Neural crest cell (in vitro differentiated cells): ENCODE measurements at regions not wholly inside any gene's neighbourhood (a gene's known extent, or its start where the extent isn't known, plus 50 kb on each side); places are given as distances from the start of the nearest gene placed in this dataset.

Source experiments
- DNase-seq: peaks from one replicate; pipeline ENCODE4 v3.0.0; 2021; ENCODE audit warnings: low read depth, mixed read lengths, low spot score
- H3K27ac Mint-ChIP-seq: one replicate; pipeline ENCODE4 v1.8.0; 2021; ENCODE audit warnings: mild to moderate bottlenecking, mixed read lengths; ENCODE audit not compliant: unreplicated experiment
- H3K27me3 Mint-ChIP-seq: 2 replicates; pipeline ENCODE4 v1.8.0; 2021; ENCODE audit warnings: low read depth, mild to moderate bottlenecking, mixed read lengths
- H3K36me3 Mint-ChIP-seq: 2 replicates; pipeline ENCODE4 v1.8.0; 2021; ENCODE audit warnings: low read depth, mild to moderate bottlenecking, mixed read lengths
- H3K4me1 Mint-ChIP-seq: 2 replicates; pipeline ENCODE4 v1.8.0; 2021; ENCODE audit warnings: mixed read lengths
- H3K4me3 Mint-ChIP-seq: one replicate; pipeline ENCODE4 v1.8.0; 2021; ENCODE audit warnings: mild to moderate bottlenecking, mixed read lengths
- H3K9me3 Mint-ChIP-seq: 2 replicates; pipeline ENCODE4 v1.8.0; 2021; ENCODE audit warnings: mixed read lengths
- TF ChIP-seq, protein P1 (sequence below): fragments of 200-600 bp; sonication (generic); conservative IDR thresholded peaks from 2 replicates; pipeline ENCODE4 v1.5.0; 2021; ENCODE audit warnings: antibody characterized with exemption, mild to moderate bottlenecking

DNA sequence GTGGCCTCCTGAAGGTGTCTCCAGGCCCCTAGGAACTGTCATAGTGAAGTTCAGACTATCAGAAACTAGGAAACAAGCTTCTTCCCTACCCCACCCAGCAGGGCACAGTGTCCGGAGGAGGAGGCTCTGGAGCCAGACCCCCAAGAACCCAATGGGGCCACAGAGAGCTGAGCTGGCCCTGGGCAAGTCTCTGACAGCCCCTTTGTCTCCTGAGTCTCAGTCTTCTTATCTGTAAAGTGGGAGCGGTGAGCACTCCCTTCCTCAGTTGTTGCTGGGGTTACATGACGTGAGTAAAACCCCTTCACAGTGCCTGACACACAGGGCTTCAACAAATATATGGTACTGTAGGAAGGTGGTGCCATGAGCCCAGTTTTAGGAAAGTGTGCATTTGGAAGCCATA is 675.8 kb downstream of the MATN1 start:
- H3K27me3 Mint-ChIP-seq: peaks cover 5% of the 10 kb centered on the region
- DNase-seq: no peak
- TF ChIP-seq, protein P1, sequence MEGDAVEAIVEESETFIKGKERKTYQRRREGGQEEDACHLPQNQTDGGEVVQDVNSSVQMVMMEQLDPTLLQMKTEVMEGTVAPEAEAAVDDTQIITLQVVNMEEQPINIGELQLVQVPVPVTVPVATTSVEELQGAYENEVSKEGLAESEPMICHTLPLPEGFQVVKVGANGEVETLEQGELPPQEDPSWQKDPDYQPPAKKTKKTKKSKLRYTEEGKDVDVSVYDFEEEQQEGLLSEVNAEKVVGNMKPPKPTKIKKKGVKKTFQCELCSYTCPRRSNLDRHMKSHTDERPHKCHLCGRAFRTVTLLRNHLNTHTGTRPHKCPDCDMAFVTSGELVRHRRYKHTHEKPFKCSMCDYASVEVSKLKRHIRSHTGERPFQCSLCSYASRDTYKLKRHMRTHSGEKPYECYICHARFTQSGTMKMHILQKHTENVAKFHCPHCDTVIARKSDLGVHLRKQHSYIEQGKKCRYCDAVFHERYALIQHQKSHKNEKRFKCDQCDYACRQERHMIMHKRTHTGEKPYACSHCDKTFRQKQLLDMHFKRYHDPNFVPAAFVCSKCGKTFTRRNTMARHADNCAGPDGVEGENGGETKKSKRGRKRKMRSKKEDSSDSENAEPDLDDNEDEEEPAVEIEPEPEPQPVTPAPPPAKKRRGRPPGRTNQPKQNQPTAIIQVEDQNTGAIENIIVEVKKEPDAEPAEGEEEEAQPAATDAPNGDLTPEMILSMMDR: no peak
- peaks cover 6% of the 10 kb centered on the region for H3K4me1 Mint-ChIP-seq
- H3K9me3 Mint-ChIP-seq: no peaks in the 10 kb centered on the region
- no peaks in the 10 kb centered on the region for H3K36me3 Mint-ChIP-seq
- H3K4me3 Mint-ChIP-seq: no peak overlapping the region
- H3K27ac Mint-ChIP-seq: no peak overlapping the region

DNA sequence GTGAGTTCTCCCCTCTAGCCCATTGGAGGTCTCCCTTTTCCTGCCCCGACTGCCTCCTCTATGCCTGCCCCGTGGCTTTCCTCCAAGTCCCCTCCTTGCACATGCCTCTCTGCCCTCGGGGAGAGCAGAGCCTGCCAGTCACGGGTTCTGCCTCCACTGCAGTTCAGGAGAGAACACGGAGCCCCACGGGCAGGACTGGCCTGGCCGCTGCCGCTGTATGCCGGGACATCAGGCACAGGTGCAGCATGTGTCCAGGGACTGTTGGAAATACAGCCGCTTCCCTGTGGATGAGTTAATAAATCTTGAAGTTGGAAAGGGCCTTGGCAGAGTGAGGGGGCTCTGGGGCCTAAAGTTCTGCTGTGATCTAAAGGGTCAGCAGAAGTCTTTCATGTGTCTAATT is 676.6 kb downstream of the MATN1 start:
- no peak overlapping the region for H3K4me3 Mint-ChIP-seq
- TF ChIP-seq, protein P1: no peak
- peaks cover 5% of the 10 kb centered on the region for H3K27me3 Mint-ChIP-seq
- no peak for DNase-seq
- no peaks in the 10 kb centered on the region for H3K9me3 Mint-ChIP-seq
- no peak overlapping the region for H3K27ac Mint-ChIP-seq
- peaks cover 6% of the 10 kb centered on the region for H3K4me1 Mint-ChIP-seq
- no peaks in the 10 kb centered on the region for H3K36me3 Mint-ChIP-seq

DNA sequence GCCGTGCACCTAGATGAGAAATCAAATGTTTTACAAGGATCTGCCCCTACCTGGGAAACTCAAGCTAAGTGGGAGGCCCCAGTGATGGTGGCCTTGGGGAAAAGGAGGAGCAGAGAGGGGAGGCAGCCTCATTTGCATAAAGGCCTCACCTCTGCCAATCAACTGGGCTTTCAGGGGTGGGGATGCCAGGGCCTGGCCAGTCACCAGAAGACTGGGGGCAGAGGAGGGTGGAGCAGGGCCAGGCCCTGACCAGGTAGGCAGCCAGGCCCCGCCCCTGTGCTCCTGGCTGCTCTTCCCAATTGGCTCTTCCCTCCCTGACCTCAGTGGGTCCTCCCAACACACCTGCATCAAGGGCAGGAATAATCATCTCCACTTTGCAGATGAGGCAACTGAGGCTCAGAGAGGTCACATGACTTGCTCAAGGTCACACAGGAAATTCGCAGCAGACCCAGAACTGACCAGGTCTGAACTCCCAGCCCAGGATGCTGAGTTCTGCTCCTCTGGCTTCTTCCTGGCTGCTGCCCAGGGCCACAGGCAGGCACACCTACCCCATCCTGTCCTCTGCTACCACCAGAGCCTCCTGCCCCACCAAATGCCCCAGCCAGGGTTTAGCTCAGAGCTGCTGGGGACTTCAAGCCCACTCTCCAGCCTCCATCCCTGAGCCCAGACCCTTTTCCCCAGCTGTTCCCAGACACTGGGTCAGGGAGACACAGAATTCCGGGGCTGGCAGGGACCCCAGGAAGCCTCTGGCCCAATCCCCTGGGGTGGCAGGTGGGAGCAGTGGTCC is 677.9 kb downstream of the MATN1 start:
- Mint-ChIP-seq H3K4me3 (no peak overlapping the region), H3K27ac (no peak overlapping the region), H3K27me3 (peaks cover 4% of the 10 kb centered on the region), H3K36me3 (no peaks in the 10 kb centered on the region), H3K9me3 (no peaks in the 10 kb centered on the region), H3K4me1 (peaks cover 6% of the 10 kb centered on the region)
- no peak for DNase-seq
- TF ChIP-seq, protein P1: no peak

DNA sequence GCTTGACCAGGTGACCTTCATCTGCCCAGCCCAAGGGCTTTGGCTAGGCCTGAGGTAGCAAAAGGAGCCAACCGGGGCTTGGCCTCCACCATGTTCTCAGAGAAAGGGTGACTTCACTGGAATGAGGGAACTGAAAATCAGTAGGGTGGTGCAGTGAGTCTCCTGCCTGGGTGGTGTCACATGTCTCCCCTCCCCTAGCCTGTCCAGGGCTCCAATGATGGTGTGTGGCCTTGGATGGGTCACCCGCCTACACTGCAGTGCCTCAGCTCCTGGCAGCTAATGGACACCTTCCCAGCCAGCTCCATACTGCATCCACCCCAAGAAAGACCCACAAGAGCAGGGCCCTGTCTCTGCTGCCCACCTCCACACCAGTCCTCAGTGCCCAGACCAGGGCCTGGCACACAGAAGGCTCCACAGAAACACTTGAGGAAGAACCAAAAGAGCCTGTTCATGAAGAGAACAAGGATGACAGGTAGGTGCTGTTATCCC is 678.7 kb downstream of the MATN1 start:
- TF ChIP-seq, protein P1: no peak

DNA sequence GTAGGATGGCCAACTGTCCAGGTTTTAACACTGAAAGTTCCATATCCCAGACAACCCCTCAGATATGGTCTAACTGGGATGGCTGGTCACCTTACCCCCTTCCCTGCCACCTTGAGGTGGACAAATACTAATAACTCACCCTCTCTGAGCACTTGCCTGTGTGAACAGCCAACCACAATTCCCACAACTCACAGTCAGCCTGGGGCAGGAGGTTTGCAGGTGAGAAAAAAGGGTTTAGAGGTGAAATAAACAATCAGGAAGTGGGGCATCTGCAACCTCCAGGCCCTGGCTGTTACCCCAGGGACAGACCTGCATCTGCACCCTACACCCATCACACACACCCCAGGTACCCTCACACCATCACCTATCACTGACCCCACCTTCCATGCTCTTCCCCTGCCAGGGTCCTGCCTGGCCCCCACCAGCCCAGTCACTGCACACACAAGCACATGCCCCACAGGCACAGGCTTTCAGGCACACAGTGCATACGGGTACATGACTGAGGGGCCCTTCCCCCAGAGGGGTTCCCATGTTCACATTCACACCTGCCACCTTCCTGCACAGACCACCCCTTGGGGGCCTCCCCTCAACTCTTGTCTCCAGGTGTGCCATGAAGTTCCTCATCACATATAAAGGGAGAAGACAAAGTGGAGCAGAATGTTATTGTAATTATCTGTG is 679.5 kb downstream of the MATN1 start:
- no peak for DNase-seq
- Mint-ChIP-seq H3K9me3 (no peaks in the 10 kb centered on the region), H3K4me1 (no peaks in the 10 kb centered on the region), H3K36me3 (no peaks in the 10 kb centered on the region), H3K27me3 (no peaks in the 10 kb centered on the region), H3K4me3 (no peak overlapping the region), H3K27ac (no peak overlapping the region)
- TF ChIP-seq, protein P1: no peak

More for the DNA sequence above, 678.7 kb downstream of the MATN1 start:
- H3K27me3 Mint-ChIP-seq: no peaks in the 10 kb centered on the region
- no peak overlapping the region for H3K4me3 Mint-ChIP-seq
- H3K36me3 Mint-ChIP-seq: no peaks in the 10 kb centered on the region
- H3K4me1 Mint-ChIP-seq: no peaks in the 10 kb centered on the region
- DNase-seq: no peak
- no peaks in the 10 kb centered on the region for H3K9me3 Mint-ChIP-seq
- peak overlapping the region; percentile 29 for H3K27ac Mint-ChIP-seq
